GM21381 (cell line): ENCODE measurements at regions not wholly inside any gene's neighbourhood (a gene's known extent, or its start where the extent isn't known, plus 50 kb on each side); places are given as distances from the start of the nearest gene placed in this dataset.

Source experiments
- ATAC-seq: cut with Tn5 transposase; IDR thresholded peaks from one replicate; pipeline ENCODE4 v1.9.1; 2021; ENCODE audit warnings: mild to moderate bottlenecking, moderate library complexity; ENCODE audit not compliant: unreplicated experiment

DNA sequence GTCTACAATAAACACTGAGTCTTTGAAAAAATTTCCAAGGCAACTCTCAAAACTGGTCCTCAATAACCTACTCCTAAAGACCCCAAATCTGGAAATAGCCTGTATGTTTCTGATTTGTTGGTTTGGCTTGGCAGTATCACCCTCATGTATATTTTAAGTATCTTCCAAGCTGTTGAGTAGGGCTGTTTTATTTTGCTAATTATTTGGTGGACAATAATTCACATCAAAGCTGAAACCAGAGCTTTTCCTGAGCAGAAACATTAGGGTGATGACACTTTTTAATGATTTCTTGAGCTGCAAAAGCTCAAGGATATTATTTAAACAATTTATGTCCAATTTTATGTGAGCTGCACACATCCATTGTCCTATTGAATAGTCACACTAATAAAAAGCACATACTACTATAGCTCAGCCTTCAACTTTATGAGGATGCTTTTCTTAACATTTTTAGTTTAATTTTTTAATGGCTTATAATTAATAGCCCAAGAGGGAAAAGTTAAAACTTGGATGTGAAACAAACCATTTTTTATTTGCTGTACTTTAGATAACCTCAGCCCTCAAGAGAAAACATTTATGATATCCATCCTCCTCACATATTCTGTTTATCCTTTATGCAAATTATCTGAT lies 393.1 kb downstream of the TAF11L14 start:
- no peak for ATAC-seq

- ATAC-seq, result no peak
Observed at GRCh38 chr5:18028036-18028435, 393.8 kb downstream of the TAF11L14 start.

- ATAC-seq, result no peak
Observed at GRCh38 chr5:18032744-18033143, 398.5 kb downstream of the TAF11L14 start.

GRCh38 chr5:18036531-18036930 lies 402.3 kb downstream of the TAF11L14 start:
- no peak for ATAC-seq

DNA sequence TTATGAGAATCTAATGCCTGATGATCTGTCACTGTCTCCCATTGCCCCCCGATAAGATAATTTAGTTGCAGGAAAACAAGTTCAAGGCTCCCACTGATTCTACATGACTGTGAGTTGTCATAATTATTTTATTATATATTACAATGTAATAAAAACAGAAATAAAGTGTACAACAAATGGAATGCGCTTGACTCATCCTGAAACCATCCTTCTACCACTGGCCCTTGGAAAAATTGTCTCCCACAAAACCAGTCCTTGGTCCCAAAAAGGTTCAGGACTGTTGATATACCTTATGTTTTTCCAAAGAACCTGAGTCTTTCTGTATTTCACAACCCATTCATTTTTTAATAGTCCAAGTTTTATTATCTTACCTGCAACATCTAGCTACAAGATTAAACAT lies 403.5 kb downstream of the TAF11L14 start:
- ATAC-seq, result no peak

DNA sequence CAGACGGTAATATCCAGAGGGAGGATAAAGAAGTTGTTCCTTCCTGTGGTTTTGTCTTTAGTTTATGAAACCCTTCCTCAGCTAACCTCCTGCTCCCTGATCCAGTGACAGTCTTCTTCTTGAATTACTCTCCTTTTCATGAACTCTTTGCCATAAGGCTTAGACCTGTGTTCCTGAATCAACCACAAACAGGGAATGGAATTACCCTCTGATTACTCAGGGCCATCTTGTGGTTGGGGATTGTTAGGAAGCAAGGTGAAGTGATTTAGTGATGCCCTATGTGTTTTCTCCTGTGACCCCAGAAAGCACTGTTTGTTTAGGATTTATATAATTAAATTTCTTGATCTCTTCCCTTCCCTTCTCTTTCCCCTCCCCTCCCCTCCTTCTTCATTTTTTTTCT lies 409.1 kb downstream of the TAF11L14 start:
- no peak for ATAC-seq

DNA sequence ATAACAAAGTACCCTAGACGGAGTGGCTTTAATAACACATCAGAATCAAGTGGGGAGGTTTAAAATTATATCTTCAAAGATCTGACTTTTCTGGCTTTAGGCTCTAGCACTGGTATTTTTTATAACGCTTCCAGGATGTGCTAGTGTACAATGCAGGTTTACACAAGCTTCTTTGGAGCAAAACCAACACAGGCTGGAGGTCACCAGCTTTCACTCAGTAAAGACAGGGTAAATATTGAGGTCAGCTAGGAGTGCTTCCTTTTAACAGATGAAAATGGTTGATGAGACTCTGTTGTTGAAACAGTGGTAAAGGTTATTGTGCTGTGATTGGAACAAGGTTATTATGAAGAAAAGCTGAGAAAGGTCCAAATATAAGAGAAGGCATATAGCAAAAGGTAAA lies 414.2 kb downstream of the TAF11L14 start:
- no peak for ATAC-seq

DNA sequence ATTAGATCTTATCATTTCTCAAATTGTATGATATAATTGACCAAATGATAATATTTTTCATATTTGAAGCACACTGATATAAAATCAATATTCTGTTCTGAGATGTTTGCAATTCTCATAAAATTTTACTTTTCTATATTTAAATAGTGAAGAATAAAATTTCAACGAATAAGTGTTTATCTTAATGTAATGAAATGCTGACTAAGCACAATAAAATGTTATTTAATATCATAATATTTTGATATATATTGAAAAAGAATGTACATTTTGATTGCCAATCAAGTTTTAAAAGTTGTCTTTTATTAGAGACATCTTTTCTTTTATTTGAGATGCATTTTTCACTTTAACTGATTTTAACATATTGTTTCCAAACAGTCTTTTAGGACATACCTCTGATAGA lies 416.1 kb downstream of the TAF11L14 start:
- no peak for ATAC-seq

DNA sequence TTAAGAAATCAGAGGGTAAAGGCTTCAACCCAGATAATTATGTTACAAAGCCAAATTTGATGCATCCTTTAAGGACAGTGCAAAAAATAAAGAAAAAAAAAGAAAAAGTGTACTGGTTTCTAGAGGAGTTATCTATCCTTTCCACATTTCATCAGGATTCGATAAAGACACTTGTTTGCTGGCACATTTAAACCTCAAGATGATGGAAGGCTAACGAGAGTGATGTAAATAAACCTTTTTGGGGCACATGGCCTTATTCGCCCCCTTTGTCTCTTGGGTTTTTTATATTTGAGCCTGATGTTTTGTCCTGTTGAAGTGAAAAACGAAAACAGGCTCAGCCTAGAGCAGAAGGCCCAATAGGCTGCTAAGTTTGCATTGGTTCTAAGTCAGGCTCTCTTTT lies 416.5 kb downstream of the TAF11L14 start:
- ATAC-seq, result no peak

DNA sequence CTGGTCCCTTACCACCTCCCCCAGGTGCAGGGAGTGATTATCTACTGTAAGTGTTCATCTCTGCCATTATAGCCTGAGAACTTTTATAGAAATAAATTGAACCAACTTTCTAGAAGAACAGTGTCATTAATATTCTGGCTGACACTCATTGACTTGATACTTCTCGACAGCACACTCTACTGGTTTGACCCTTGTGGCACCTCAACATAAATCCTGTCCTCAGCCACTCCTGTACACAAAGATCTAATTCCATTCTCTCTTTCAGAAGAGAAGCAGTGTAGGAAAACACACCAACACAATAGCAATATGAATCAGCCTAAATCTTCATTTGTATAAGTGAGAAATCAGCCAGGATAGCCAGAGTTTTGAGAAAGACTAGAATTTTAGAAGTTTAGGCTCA lies 417.7 kb downstream of the TAF11L14 start:
- no peak for ATAC-seq

- no peak for ATAC-seq
Observed at GRCh38 chr5:18052569-18052968, 418.3 kb downstream of the TAF11L14 start.

- no peak for ATAC-seq
Observed at GRCh38 chr5:18057725-18058124, 423.5 kb downstream of the TAF11L14 start.

DNA sequence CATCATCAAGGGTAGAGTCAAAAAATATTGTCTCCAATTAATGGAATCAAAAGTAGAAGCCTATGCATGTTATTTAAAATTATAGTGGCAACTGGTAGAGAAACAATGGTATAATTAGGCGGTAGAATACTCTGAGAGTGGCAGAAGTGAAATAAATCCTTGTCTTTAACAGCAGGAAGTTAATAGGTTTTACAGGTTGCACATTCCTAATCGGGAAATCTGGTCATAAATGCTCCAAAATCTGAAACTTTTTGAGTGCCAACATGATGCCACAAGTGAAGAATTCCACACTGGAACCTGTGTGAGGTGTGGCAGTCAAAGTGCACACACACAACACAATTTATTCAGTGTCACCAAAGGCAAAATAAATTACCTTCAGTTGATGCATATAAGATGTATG lies 433.4 kb downstream of the TAF11L14 start:
- no peak for ATAC-seq

DNA sequence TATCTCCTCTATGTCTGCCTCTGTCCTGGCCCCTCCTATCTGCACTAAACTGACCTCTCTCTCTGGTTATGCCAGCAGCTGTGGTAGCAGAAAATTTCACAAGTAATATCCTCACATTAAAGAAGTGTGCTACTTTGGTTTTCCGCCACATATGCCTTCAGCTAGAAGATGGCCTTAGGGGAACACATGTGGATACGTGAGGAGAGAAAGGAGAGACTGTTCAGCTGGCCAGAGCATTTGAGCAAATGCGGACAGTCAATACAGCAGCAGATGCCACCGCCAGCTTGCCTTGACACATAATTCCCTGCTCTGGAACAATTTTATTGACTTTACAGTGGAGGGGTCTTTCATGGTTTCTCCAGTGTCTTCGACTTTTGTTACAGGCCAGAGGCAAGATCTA lies 434.6 kb downstream of the TAF11L14 start:
- no peak for ATAC-seq

GRCh38 chr5:18069790-18070189 lies 435.5 kb downstream of the TAF11L14 start:
- no peak for ATAC-seq

DNA sequence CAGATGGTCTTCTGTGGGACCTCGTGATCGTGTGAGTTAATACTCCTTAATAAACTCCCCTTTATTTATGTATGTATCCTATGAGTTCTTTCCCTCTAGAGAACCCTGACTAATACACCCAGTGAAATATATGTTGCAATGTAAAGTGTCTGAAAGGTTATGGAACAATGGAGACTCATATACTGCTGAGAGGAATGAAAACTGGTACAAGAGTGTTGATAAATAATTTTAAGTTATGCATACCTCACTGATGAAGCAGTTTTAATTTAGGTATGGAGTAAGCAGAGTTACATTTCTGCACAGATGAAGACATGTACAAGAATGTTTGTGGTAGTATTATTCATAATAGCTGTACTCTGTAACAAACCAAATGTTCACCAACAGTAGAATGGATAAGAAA lies 438.3 kb downstream of the TAF11L14 start:
- ATAC-seq, result no peak

GRCh38 chr5:18074961-18075360 lies 440.7 kb downstream of the TAF11L14 start:
- no peak for ATAC-seq

DNA sequence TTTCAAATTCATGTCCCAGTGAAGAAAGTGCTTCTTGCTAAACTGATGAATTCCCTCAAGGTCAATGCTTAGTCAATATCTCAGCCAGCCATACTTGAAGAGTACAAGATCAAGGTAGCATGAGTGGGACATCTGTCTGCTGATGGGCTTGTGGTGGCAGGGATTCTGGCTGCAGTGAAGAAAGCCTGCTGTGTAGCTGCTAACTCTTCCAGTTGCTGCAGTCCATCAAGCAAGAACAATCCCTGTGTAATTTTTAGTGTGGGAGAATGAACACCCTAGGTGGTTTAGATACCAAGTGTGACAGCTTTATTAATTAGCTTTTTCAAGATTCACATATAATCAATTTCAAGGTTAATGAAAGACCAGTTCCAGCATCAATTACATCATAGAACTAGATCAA lies 443.9 kb downstream of the TAF11L14 start:
- ATAC-seq, result no peak

DNA sequence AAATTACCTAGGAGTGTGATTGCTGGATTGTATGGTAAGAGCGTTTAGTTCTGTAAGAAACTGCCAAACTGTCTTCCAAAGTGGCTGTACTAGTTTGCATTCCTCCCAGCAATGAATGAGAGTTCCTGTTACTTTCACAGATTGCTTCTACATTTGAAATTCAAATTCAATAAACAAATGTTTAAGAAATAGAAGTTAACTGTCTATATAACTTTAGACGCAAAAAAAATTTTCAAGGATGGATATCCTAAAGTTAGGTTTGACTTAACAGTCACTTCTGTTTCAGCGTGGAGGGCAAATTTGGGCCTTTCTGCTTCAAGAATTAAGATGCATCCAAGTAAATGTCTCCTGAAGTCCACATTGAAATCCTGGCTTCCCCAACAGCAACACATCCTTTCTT lies 445.6 kb downstream of the TAF11L14 start:
- no peak for ATAC-seq

- ATAC-seq, result no peak
Observed at GRCh38 chr5:18088020-18088579, 453.8 kb downstream of the TAF11L14 start.

GRCh38 chr5:18090177-18090576 lies 455.9 kb downstream of the TAF11L14 start:
- ATAC-seq, result no peak

- ATAC-seq, result no peak
Observed at GRCh38 chr5:18091142-18091541, 456.9 kb downstream of the TAF11L14 start.

GRCh38 chr5:18091758-18092157 lies 457.5 kb downstream of the TAF11L14 start:
- ATAC-seq, result no peak
